H1 (cell line): ENCODE measurements at regions not wholly inside any gene's neighbourhood (a gene's known extent, or its start where the extent isn't known, plus 50 kb on each side); places are given as distances from the start of the nearest gene placed in this dataset.
"Not testable (repeated sequence)": the region's sequence is repeated elsewhere in the genome, so short reads cannot be mapped to it uniquely, and the experiment has no call there.

ENCODE experiments used
- CBX8 ChIP-seq: fragments of 300-800, 300-1000 bp; sonication (generic); IDR thresholded peaks from 2 replicates; pipeline ENCODE4 v1.7.1; 2016; ENCODE audit warnings: low read depth, low read length, borderline replicate concordance
- CTCF ChIP-seq, 3 experiments: IDR thresholded peaks; 1 replicate in 2 of 3; 2 replicates in 1 of 3; pipeline versions ENCODE4 v1.5.1 to v1.6.1; 2011; ENCODE audit warnings: low read length in 3 of 3, mild to moderate bottlenecking in 3 of 3, inconsistent platforms in 2 of 3, low read depth in 1 of 3, moderate library complexity in 1 of 3; ENCODE audit not compliant: insufficient read depth in 1 of 3; ENCODE audit errors: control extremely low read depth in 1 of 3
- EP300 ChIP-seq, 2 experiments: IDR thresholded peaks; 1 replicate in 1 of 2; 2 replicates in 1 of 2; pipeline ENCODE4 v1.6.1; 2011 to 2012; ENCODE audit warnings: low read depth in 2 of 2, low read length in 2 of 2, mild to moderate bottlenecking in 2 of 2, borderline replicate concordance in 1 of 2, inconsistent platforms in 1 of 2, moderate library complexity in 1 of 2
- EZH2 ChIP-seq: fragments of 200-600 bp; sonication (generic); IDR thresholded peaks from 2 replicates; pipeline ENCODE4 v1.7.1; 2012; ENCODE audit warnings: low read depth, mild to moderate bottlenecking, moderate library complexity, low read length, inconsistent platforms; ENCODE audit not compliant: severe bottlenecking
- GABPA ChIP-seq: IDR thresholded peaks from 2 replicates; pipeline ENCODE4 v1.6.1; 2011; ENCODE audit warnings: mild to moderate bottlenecking, low read length, moderate library complexity, borderline replicate concordance; ENCODE audit not compliant: insufficient read depth
- JUN ChIP-seq: IDR thresholded peaks from 2 replicates; pipeline ENCODE4 v1.6.1; 2011; ENCODE audit warnings: low read depth, mild to moderate bottlenecking, improper control_type of control experiment, low read length
- POLR2A ChIP-seq, 2 experiments: IDR thresholded peaks; 1 replicate in 1 of 2; 2 replicates in 1 of 2; pipeline ENCODE4 v1.6.1; 2011; ENCODE audit warnings: low read depth in 2 of 2, low read length in 2 of 2, mild to moderate bottlenecking in 2 of 2; ENCODE audit errors: control extremely low read depth in 1 of 2
- RAD21 ChIP-seq, 2 experiments: IDR thresholded peaks in 1 of 2; conservative IDR thresholded peaks in 1 of 2; 2 replicates each; pipeline ENCODE4 v1.6.1; 2011; ENCODE audit warnings: low read depth in 2 of 2, low read length in 2 of 2, improper control_type of control experiment in 1 of 2, inconsistent platforms in 1 of 2, mild to moderate bottlenecking in 1 of 2, moderate library complexity in 1 of 2
- SP1 ChIP-seq: IDR thresholded peaks from 2 replicates; pipeline ENCODE4 v1.6.1; 2011; ENCODE audit warnings: low read depth, low read length
- TAF1 ChIP-seq: IDR thresholded peaks from 2 replicates; pipeline ENCODE4 v1.6.1; 2011; ENCODE audit warnings: mild to moderate bottlenecking, low read depth, low read length
- TEAD4 ChIP-seq: IDR thresholded peaks from 2 replicates; pipeline ENCODE4 v1.6.1; 2012; ENCODE audit warnings: low read depth, low read length, inconsistent platforms, mixed read lengths
- TF ChIP-seq, protein P1 (sequence below): IDR thresholded peaks from 2 replicates; pipeline ENCODE4 v1.6.1; 2011; ENCODE audit warnings: low read depth, mild to moderate bottlenecking, low read length; ENCODE audit not compliant: insufficient read depth

GRCh38 chr18:14991934-14992445 is 244.0 kb downstream of the ANKRD30B start:
- not testable (repeated sequence) for TF ChIP-seq CTCF (IDR thresholded peaks at IDR 0.05; ENCODE audit: control extremely low read depth in 1 of 3, insufficient read depth in 1 of 3, low read depth in 1 of 3, low read length in 3 of 3); CBX8; EZH2; EP300 (IDR thresholded peaks at IDR 0.05; ENCODE audit: borderline replicate concordance in 1 of 2, low read depth in 2 of 2, low read length in 2 of 2); GABPA; JUN; SP1; RAD21 (IDR thresholded peaks at IDR 0.05 in 1 of 2, conservative IDR thresholded peaks at IDR 0.05 in 1 of 2; ENCODE audit: low read depth in 2 of 2, low read length in 2 of 2); TEAD4; POLR2A (IDR thresholded peaks at IDR 0.05; ENCODE audit: control extremely low read depth in 1 of 2, low read depth in 2 of 2, low read length in 2 of 2); TAF1
- TF ChIP-seq, protein P1, sequence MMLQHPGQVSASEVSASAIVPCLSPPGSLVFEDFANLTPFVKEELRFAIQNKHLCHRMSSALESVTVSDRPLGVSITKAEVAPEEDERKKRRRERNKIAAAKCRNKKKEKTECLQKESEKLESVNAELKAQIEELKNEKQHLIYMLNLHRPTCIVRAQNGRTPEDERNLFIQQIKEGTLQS: not testable (repeated sequence)
